HCEC 1CT (cell line): ENCODE measurements at regions not wholly inside any gene's neighbourhood (a gene's known extent, or its start where the extent isn't known, plus 50 kb on each side); places are given as distances from the start of the nearest gene placed in this dataset.
"Not testable (repeated sequence)": the region's sequence is repeated elsewhere in the genome, so short reads cannot be mapped to it uniquely, and the experiment has no call there.

ENCODE experiments used
- DNase-seq: peaks from one replicate; pipeline ENCODE4 v3.0.0-alpha.2; 2017

GRCh38 chr20:11672959-11673358 is 244.7 kb upstream of the BTBD3 start:
- DNase-seq: no peak

GRCh38 chr20:11675920-11676629 is 241.6 kb upstream of the BTBD3 start:
- DNase-seq: no peak

- DNase-seq: peak; percentile 51
Observed at GRCh38 chr20:11676630-11677287, 240.9 kb upstream of the BTBD3 start.

GRCh38 chr20:11677428-11677827 is 240.3 kb upstream of the BTBD3 start:
- DNase-seq: no peak

GRCh38 chr20:11677836-11678235 is 239.9 kb upstream of the BTBD3 start:
- no peak for DNase-seq

- no peak for DNase-seq
Observed at GRCh38 chr20:11682285-11682684, 235.4 kb upstream of the BTBD3 start.

GRCh38 chr20:11686195-11686594 is 231.5 kb upstream of the BTBD3 start:
- DNase-seq: no peak

GRCh38 chr20:11686820-11687543 is 230.7 kb upstream of the BTBD3 start:
- DNase-seq: no peak

- no peak for DNase-seq
Observed at GRCh38 chr20:11687546-11688292, 230.0 kb upstream of the BTBD3 start.

- DNase-seq: no peak
Observed at GRCh38 chr20:11689262-11689661, 228.4 kb upstream of the BTBD3 start.

GRCh38 chr20:11691766-11692165 is 225.9 kb upstream of the BTBD3 start:
- no peak for DNase-seq

- no peak for DNase-seq
Observed at GRCh38 chr20:11692567-11692966, 225.1 kb upstream of the BTBD3 start.

GRCh38 chr20:11694467-11694866 is 223.2 kb upstream of the BTBD3 start:
- DNase-seq: no peak

- no peak for DNase-seq
Observed at GRCh38 chr20:11697055-11697454, 220.6 kb upstream of the BTBD3 start.

- DNase-seq: no peak
Observed at GRCh38 chr20:11697646-11698045, 220.0 kb upstream of the BTBD3 start.

GRCh38 chr20:11698124-11698523 is 219.6 kb upstream of the BTBD3 start:
- no peak for DNase-seq

GRCh38 chr20:11700831-11701230 is 216.9 kb upstream of the BTBD3 start:
- no peak for DNase-seq

GRCh38 chr20:11702721-11703518 is 214.8 kb upstream of the BTBD3 start:
- no peak for DNase-seq

GRCh38 chr20:11705512-11705911 is 212.2 kb upstream of the BTBD3 start:
- no peak for DNase-seq

- not testable (repeated sequence) for DNase-seq
Observed at GRCh38 chr20:11708223-11708622, 209.5 kb upstream of the BTBD3 start.

GRCh38 chr20:11711214-11711613 is 206.5 kb upstream of the BTBD3 start:
- no peak for DNase-seq

- no peak for DNase-seq
Observed at GRCh38 chr20:11712639-11713160, 205.0 kb upstream of the BTBD3 start.
